GM19043 (cell line): ENCODE measurements at regions not wholly inside any gene's neighbourhood (a gene's known extent, or its start where the extent isn't known, plus 50 kb on each side); places are given as distances from the start of the nearest gene placed in this dataset.
"Not testable (repeated sequence)": the region's sequence is repeated elsewhere in the genome, so short reads cannot be mapped to it uniquely, and the experiment has no call there.

Source experiments
- ATAC-seq: cut with Tn5 transposase; IDR thresholded peaks from one replicate; pipeline ENCODE4 v1.9.1; 2021; ENCODE audit warnings: low read depth; ENCODE audit not compliant: unreplicated experiment

DNA sequence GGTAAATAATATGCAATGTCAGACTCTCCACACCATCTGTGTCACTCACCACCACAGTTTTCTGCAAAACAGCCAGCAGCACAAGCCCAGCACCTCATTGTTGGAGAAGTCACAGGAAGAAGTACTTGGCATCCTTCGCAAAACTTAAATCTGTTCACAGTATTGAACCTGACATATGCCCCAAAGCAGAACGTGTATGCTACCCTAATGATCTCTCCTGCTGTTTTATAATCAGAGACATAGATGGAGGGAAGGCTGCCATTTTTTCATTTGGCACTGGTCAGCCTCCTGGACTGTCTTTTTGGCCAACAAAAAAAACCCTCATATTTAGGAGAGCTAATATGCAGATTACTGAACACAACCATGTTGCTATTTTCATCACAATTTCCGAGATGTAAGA is 1272.9 kb downstream of the ROBO1 start:
- no peak for ATAC-seq

DNA sequence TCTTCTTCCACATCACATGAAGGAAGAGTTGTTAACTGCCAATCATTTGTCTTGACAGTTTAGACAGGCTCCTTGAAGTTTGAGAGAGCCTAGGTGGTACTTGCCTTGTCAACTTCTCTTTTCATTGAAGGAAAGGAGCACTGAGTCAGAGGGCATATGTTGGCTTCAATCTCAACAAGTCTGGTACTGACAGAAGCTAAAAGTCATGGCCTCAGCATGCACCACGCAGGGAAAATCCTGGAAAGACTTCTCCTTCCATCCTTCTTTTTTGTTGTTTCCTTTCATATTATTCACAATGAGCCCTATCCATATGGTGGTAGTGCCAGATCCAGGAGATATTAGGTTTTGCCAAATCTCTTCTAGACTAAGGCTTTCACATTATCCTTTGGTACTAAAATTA is 1272.5 kb downstream of the ROBO1 start:
- no peak for ATAC-seq

DNA sequence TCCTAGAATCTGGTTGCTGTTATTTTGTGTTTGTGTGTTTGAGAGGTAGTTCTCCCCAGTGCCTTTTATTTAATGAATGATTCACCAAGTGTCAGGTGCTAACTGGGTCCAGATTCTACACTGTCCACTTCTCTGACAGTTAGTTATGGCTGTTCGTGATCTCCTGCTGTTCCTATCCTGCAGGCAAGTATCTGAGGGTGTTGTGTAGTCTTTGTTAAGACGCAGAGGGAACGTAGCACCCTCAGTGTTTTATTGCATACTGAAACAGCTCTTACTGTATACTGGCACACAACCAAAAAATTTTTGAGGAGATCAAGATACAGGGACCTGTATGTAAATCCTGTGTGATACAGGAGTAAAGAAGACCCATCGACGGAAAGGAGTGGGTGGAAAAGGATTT is 1271.3 kb downstream of the ROBO1 start:
- no peak for ATAC-seq

DNA sequence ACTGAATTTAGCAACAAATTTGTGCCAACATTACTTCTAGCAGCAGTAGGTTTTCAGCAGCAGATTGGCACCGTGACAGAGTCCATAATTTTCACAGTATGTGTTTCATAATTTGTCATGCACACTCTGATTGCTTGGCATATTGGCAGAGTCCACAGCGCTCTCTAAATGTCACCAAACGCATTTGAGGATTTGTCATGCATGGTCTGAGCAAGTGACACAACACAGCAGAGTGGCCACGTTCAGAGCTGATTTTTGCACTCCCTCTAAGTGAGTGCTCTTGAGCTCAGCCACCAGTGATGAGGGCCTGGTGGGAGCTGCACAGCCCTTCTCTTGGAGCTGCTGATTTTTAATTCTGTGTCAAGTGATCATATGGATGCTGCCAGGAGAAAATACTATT is 1270.8 kb downstream of the ROBO1 start:
- no peak for ATAC-seq

DNA sequence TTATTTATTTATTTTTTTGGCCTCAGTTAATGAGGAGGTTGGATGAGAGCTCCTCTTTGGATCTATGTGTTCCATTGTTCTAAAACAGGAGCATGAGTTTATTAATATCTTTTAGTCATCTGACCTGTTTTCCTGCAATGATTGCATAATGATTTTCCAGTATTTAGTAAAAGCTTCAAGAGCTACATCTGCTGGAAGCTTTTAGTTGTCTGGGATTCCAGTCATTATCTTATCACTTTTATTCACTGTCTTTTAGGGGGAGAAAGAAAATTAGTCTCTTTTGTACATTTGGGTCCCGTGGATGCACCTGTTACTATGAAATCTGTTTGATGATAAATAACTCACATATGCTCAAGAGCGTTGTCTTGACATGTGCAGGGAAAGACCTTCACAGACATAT is 1270.0 kb downstream of the ROBO1 start:
- no peak for ATAC-seq

DNA sequence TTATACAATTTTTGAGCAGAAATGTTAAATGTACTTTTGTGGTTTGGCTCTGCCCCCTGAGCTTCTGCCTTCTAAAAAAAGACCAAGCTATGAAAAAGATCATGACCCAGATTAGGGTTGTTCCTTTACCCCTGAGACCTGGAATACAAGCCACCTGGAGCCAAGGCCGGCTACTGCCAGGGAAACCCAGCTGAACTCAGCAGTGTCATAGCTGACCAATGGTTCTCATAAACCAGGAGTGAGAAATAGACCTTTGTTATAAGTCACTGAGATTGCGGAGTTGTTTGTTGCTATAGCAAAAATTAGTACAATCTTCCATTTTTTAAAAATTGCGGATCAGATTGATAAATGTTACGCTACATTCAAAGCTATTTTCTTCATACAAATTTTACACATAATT is 1261.7 kb downstream of the ROBO1 start:
- ATAC-seq = no peak

DNA sequence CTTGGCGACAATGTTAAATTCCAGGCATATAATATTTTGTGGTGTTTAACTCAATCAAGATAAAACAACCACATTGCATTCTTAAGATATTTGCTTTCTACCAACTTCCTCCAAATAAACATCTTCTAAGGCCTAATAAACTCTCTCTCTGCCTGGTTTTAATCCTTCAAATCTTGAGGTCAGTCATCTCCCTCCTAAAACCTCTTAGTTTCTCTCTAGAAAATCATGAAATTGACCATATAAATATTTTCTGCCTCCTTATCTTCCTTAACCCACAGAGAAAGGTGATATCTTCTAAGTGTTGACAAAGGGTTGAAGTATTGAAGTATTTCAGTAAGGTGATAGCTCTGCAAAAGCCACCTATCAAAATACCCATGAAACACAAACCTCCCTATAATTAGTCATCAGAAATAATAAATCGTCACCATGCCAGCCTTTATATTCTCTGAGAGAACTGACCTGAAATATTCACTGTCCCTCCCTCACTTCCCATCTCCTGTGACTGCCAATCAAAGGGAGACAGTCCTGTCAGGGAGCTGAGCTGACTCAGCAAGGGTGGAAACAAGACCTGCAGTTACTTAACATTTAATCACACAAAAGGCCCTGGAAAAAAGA is 1261.1 kb downstream of the ROBO1 start:
- no peak for ATAC-seq

DNA sequence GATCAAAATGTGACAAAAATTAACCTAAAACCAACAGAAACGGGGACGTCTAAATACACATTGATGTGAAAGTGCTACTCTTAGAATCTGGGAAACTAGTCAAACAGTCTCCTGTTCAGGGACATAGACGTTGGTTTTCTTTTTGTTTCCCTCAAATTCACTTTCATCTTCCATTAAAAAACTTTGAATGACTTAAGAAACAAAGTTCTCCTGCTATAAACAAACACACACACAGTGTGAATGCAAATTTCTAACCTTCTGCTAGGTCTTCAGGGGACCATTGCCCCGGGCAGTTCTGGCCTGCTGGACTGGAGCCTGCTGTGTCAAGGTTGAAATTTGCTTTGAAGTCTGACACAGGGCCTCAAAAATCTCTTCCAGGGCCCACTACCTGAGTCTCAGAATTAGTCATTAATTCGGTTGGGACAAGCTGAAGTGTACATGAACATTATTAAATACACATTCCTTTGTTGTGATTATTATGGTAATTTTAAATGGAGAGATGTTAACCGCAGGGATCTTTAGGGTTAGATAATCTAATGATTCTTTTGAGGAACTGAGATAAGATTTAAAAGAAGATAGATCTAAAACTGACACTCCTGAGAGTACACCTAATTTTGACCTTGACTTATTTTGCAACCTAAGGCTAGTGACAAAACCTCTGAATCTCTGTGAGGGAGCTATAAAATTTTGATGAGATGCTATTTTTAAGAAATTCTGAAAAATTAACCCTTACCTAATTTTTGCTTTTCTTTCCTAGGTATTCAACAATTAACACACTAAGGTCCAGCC is 1260.4 kb downstream of the ROBO1 start:
- ATAC-seq = no peak

DNA sequence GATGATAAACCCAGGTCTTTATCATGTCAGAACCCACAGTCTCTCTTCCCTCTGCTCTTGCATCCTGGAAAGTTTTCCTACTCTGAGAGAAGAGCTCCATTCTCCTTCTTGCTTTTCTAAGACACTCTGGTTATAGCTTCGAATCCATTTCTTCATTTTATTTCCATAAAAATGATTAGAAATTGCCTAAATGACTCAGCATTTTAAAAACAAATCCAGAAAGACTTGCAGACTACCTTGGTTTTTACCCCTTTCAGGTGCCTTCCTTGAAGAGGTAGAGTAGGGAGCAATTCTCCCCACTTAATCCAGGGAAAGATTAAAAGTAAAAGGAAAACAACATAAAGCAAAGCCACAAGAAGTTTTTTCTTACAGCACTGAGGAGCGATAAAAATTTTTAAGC is 1256.0 kb downstream of the ROBO1 start:
- ATAC-seq = no peak

DNA sequence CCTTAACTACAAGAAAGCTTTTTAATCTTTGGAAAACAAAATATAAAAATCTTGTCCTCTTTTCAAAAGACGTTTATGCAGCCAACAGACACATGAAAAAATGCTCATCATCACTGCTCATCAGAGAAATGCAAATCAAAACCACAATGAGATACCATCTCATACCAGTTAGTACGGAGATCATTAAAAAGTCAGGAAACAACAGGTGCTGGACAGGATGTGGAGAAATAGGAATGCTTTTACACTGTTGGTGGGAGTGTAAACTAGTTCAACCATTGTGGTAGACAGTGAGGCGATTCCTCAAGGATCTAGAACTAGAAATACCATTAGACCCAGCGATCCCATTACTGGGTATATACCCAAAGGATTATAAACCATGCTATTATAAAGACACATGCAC is 1255.0 kb downstream of the ROBO1 start:
- ATAC-seq = not testable (repeated sequence)

DNA sequence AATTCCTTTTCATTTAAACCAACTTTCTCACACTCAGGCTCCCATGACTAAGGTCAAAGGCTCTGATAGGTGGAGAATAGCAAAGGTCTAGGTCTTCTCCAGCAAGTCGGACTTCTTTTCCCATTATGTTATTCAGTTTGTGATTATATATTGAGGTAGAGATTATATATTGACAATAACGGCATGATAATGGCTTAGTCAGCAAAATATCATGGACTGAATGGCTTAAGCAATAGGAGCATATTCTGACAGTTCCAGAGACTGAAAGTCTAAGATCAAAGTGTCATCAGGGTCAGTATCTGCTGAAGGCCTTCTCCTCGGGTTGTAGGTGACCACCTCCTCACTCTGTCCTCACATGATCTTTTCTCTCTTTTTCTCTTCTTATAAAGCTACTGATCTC is 1251.4 kb downstream of the ROBO1 start:
- ATAC-seq = no peak

DNA sequence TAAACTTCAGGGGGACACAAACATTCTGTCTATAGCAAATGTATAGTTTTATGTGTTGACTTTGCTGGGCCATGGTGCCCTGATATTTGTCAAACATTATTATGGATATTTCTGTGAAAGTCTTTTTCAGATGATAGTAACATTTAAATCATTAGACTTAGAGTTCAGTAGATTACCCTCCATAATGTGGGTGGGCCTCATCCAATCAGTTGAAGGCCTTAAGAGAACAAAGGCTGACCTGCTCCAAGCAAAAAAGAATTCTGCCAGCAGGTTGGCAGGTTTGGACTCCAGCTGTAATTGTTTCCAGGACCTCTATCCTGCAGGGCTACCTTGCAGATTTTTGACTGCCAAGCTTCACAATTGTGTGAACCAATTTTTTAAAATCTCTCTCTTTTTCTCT is 1250.9 kb downstream of the ROBO1 start:
- ATAC-seq = no peak

DNA sequence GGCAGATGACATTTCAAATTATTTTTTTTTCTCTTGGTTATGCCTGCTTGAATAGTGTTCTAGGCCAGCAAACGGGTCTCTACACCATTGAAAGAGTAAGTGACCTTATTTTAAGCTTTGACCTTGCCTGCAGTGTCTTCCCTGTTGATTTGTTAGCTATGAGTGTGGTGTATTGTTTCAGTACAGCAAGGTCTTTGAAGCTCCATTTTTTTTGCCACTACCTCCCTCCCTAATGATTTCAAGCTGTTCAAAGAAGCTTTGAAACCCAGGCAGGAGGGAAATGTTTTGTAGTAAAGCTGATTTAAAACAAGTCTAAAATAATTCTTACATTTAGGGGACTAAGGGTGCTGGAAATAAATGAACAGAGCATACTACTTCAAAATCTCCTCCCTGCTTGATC is 1249.8 kb downstream of the ROBO1 start:
- ATAC-seq = no peak

DNA sequence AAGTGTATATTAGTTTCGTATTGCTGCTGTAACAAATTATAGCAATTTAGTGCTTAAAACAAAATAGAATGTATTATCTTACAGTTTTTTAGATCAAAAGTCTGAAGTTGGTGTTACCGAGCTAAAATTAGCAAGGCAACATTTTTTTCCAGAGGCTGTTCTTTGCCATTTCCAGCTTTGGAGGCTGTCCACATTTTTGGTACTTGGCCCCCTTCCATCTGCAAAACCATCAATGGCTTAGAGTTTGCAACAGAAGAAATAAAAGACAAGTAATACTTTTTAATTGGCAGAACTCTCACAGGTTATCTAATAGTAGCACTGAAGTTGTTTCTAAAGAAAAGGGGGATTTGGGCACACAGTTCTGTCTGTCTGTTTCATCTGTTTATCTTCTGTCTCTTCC is 1248.5 kb downstream of the ROBO1 start:
- no peak for ATAC-seq

DNA sequence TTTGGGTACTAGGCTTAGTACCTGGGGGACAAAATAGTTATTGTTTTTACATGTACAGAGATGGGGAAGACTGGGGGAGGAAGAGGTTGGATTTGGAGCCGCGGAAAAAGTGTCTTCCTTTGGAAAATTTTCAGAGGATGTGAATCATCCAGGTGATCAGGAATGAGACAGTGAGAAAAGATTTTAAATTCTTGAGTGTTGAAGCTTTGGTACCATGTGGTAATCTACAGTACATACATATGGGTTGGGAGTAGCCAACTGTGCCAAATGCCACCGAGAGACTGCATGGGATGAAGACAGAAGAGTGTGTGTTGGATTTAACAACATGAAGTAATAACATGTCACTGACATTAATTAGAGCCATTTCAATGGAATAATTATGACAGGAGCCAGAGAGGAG is 1238.2 kb downstream of the ROBO1 start:
- ATAC-seq = no peak

DNA sequence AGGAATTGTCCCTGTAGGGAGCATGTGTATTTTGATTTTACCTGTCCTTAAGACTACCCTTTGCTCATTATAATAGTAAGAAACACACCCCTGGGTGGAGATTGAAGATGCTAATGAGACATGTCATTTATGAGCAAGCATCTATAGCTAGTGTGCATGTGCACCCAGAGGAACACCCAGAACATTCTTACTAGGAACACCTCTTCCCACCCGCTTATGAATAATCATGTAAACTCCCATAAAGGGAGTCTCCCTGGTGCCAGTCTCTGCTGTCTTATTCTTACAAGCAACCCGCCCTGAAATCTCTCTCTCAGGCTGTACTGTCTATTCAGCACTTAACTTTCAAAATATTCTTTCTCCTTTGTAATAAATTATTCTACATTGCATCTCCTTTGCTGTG is 1227.3 kb downstream of the ROBO1 start:
- no peak for ATAC-seq

DNA sequence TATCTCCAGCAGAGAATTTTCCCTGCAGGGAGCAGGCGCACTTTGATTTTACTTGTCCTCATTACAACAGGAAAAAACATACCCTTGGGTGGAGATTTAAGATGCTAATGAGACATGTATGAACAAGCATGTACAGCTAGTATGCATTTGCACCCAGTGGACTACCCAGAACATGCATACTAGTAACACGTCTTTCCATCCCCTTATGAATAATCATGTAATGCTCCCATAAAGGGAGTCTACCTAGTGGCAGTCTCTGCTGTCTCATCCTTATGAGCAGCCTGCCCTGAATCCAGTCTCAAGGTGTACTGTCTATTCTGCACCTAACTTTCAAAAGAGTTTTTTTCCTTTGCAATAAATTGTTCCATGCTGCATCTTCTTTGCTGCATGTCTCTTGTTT is 1222.0 kb downstream of the ROBO1 start:
- no peak for ATAC-seq
